Aorta (tissue), 5 donors: ENCODE measurements at regions not wholly inside any gene's neighbourhood (a gene's known extent, or its start where the extent isn't known, plus 50 kb on each side); places are given as distances from the start of the nearest gene placed in this dataset.
A peak's percentile ranks its signal among the peaks of the same experiment; 100 is the strongest.
"Not testable (repeated sequence)": the region's sequence is repeated elsewhere in the genome, so short reads cannot be mapped to it uniquely, and the experiment has no call there.

Source experiments
- ATAC-seq: fragments of 200-7000 bp; cut with Tn5 transposase; one replicate; pipeline ENCODE4 v1.9.1; 2022; ENCODE audit warnings: moderate library complexity; ENCODE audit not compliant: low FRiP score
- DNase-seq, 2 donors: peaks; one replicate each; pipeline ENCODE4 v3.0.0-alpha.2; 2020
- H3K27ac ChIP-seq, 2 donors: one replicate each; pipeline ENCODE4 v1.5.1; 2013; ENCODE audit warnings: low read length in 2 of 2, mild to moderate bottlenecking in 2 of 2, moderate library complexity in 2 of 2, control low read depth in 1 of 2, inconsistent platforms in 1 of 2, low read depth in 1 of 2
- H3K27me3 ChIP-seq, 2 donors: one replicate each; pipeline ENCODE4 v1.6.1; 2013; ENCODE audit warnings: control low read depth in 1 of 2, low read length in 1 of 2, mild to moderate bottlenecking in 1 of 2, moderate library complexity in 1 of 2; ENCODE audit not compliant: insufficient read depth in 2 of 2, control insufficient read depth in 1 of 2
- H3K36me3 ChIP-seq, 2 donors: one replicate each; pipeline ENCODE4 v1.6.1; 2013; ENCODE audit warnings: control low read depth in 1 of 2, low read length in 1 of 2, mild to moderate bottlenecking in 1 of 2; ENCODE audit not compliant: insufficient read depth in 2 of 2, control insufficient read depth in 1 of 2
- H3K4me1 ChIP-seq, 2 donors: one replicate each; pipeline ENCODE4 v1.6.1; 2013; ENCODE audit warnings: low read length in 2 of 2, control low read depth in 1 of 2, mild to moderate bottlenecking in 1 of 2, moderate library complexity in 1 of 2; ENCODE audit not compliant: insufficient read depth in 2 of 2, control insufficient read depth in 1 of 2
- H3K4me3 ChIP-seq, 2 donors: one replicate each; pipeline ENCODE4 v1.5.1; 2013; ENCODE audit warnings: low read length in 2 of 2, control low read depth in 1 of 2, mild to moderate bottlenecking in 1 of 2
- H3K9me3 ChIP-seq: one replicate; pipeline ENCODE4 v1.6.1; 2013; ENCODE audit warnings: mild to moderate bottlenecking, low read length; ENCODE audit not compliant: control insufficient read depth
- WGBS, 2 donors: extraction: QIAGEN DNeasy Blood & Tissue Kit; methylation state at CpG; one replicate each; pipeline ENCODE4 v1.1.7; 2013; 5-methylcytosine and 5-hydroxymethylcytosine counted together
- intact Hi-C, 2 donors: fragments of 100-400 bp; cut with DNase I; formaldehyde crosslinking; loops; one replicate each; pipeline versions ENCODE4 v1.14.2 to v1.15.0; 2022
- donor health status: healthy with polysubstance abuse.
- donor health status: Bipolar disorder and iron deficiency.
- donor health status: DM: no; HTN: no; CAD: no.
- donor health status: DM: no; HTN: no; CAD: no.
- donor health status: DM: yes; HTN: yes; CAD: no.

- H3K4me3 ChIP-seq, H3K36me3 ChIP-seq, H3K9me3 ChIP-seq, DNase-seq, H3K27ac ChIP-seq, H3K27me3 ChIP-seq, intact Hi-C loops, H3K4me1 ChIP-seq, ATAC-seq: not testable (repeated sequence)
- WGBS, 2 donors = 59 to 63% methylated on average over 14 of the region's 14 CpGs
These were observed 1763.8 kb upstream of the TPTE start for GRCh38 chr21:8757399-8758093.

DNA sequence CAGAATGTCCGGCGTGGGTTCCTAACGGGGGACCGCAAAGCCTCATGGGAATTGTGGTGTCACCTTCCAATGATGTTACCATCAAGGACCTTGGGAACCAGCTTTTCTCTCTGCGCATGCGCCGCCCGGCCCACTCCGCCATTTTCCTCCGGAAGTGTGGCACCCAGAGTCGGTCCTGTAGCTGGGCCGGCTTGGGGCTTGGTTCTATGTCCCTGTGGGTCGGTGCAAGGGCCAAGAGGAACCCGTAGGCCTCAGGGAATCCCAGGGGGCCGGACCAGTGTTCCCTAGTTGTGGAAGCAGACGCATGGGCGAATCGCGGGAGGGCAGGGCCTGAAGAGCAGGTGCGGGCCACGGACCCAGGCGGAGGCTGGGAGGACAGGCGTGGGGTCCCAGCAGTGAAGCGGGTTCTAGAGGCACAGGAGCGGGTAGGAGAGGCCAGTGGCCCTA, 1762.4 kb upstream of the TPTE start:
- H3K9me3 ChIP-seq, H3K4me3 ChIP-seq, H3K4me1 ChIP-seq, H3K27ac ChIP-seq, intact Hi-C loops, H3K27me3 ChIP-seq, ATAC-seq, H3K36me3 ChIP-seq: not testable (repeated sequence)
- DNase-seq = peak; percentile 60 to 78
- WGBS, 2 donors = 83% methylated on average over 25 of the region's 25 CpGs

GRCh38 chr21:8762241-8762640, 1759.1 kb upstream of the TPTE start:
- H3K4me1 ChIP-seq, H3K9me3 ChIP-seq, H3K27me3 ChIP-seq, H3K36me3 ChIP-seq, DNase-seq, H3K4me3 ChIP-seq, H3K27ac ChIP-seq, ATAC-seq, intact Hi-C loops: not testable (repeated sequence)
- WGBS, 2 donors = 12 to 21% methylated on average over 2 of the region's 2 CpGs

DNA sequence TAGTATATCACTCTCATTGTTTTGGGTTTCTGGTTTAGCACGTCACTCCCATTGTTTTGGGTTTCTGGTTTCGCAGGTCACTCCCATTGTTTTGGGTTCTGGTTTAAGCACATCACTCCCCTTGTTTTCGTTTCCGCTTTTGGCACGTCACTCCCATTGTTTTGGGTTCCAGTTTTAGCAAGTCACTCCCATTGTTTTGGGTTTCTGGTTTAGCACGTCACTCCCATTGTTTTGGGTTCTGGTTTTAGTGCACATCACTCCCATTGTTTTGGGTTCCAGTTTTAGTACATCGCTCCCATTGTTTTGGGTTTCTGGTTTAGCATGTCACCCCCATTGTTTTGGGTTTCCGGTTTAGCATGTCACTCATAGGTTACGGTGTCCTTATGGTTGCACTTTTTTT, 1757.0 kb upstream of the TPTE start:
- H3K27me3 ChIP-seq, H3K4me1 ChIP-seq, H3K36me3 ChIP-seq, H3K4me3 ChIP-seq, DNase-seq, H3K9me3 ChIP-seq, ATAC-seq, H3K27ac ChIP-seq, intact Hi-C loops: not testable (repeated sequence)
- 70% methylated on average over 9 of the region's 9 CpGs for WGBS, 2 donors

DNA sequence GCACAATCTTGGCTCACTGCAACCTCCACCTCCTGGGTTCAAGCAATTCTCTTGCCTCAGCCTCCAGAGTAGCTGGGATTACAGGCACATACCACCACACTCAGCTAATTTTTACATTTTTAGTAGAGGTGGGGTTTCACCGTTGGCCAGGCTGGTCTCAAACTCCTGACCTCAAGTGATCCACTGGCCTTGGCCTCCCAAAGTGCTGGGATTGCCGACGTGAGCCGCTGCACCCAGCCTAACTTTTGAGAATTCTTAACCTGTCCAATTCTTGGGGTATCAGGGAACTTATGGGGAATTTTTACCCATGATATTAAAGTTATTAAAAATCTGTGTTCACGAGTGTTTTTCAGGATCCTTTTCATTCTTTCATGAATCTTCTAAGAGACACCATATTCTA, 1755.2 kb upstream of the TPTE start:
- H3K9me3 ChIP-seq, H3K27me3 ChIP-seq, intact Hi-C loops, ATAC-seq, H3K4me1 ChIP-seq, H3K36me3 ChIP-seq, H3K4me3 ChIP-seq, H3K27ac ChIP-seq, DNase-seq: not testable (repeated sequence)
- 54 to 56% methylated on average over 5 of the region's 5 CpGs for WGBS, 2 donors

- H3K27me3 ChIP-seq, H3K9me3 ChIP-seq, ATAC-seq, H3K27ac ChIP-seq, H3K36me3 ChIP-seq, intact Hi-C loops, H3K4me3 ChIP-seq, DNase-seq, H3K4me1 ChIP-seq: not testable (repeated sequence)
- 71 to 77% methylated on average over 13 of the region's 13 CpGs for WGBS, 2 donors
These were observed 1748.4 kb upstream of the TPTE start for GRCh38 chr21:8772910-8773514.

DNA sequence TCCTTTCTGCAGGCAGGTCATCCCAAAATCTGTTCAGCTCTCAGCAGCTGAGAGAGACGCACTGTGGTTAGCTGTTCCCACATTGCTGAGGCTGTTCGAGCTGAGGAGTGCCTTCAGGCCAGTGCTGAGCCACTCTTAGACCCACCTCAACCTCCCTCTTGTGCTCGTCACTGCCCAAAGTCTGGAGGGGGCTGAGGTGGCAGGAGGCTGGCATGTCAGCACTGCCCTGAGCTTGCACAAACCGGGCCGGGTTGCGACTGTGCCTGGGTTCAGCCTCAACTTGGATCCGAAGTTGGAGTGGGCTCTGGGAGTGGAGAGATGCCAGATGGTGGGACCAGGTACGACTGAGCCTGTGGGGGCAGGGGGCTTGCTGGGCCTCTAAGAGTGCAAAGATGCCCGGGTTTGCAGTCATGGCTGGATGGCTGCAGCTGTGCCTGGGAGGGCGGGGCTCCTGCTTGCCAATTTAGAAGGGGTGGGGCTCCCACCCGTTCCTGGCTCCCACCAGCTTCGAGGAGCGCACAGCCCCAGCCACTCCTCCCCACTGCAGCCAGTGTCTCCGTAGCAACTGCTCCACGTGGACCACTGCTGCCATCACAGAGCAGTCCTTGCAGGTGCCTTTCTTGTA, 1745.7 kb upstream of the TPTE start:
- H3K4me3 ChIP-seq, H3K9me3 ChIP-seq, H3K27ac ChIP-seq, H3K36me3 ChIP-seq, intact Hi-C loops, DNase-seq, ATAC-seq, H3K4me1 ChIP-seq, H3K27me3 ChIP-seq: not testable (repeated sequence)
- WGBS, 2 donors = 53 to 56% methylated on average over 13 of the region's 15 CpGs

GRCh38 chr21:8777260-8777659, 1744.1 kb upstream of the TPTE start:
- H3K27ac ChIP-seq, H3K36me3 ChIP-seq, H3K4me3 ChIP-seq, ATAC-seq, H3K27me3 ChIP-seq, H3K9me3 ChIP-seq, intact Hi-C loops, DNase-seq, H3K4me1 ChIP-seq: not testable (repeated sequence)
- 56 to 60% methylated on average over 8 of the region's 8 CpGs for WGBS, 2 donors
